ENCODE measurements at regions not wholly inside any gene's neighbourhood (a gene's known extent, or its start where the extent isn't known, plus 50 kb on each side); places are given as distances from the start of the nearest gene placed in this dataset.

DNA sequence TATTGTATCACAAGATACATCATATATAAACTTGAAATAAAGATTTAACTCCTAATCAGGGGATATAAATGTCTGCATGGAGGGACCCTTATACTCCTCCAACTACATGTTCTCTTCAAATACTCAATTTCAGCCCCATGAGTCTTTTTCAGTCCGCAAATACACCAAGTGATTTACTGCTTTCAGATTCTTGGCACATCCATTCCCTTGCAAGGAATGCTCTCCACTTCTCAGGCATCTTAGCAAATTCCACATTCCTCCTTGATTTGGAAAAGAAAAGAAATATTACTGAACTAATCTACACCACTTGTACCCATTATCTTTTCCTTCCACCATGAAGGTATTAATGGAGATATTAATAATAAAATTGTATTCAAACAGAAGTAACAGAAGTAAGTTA lies 999.4 kb upstream of the GJE1 start:
- TF ChIP-seq, protein P1, sequence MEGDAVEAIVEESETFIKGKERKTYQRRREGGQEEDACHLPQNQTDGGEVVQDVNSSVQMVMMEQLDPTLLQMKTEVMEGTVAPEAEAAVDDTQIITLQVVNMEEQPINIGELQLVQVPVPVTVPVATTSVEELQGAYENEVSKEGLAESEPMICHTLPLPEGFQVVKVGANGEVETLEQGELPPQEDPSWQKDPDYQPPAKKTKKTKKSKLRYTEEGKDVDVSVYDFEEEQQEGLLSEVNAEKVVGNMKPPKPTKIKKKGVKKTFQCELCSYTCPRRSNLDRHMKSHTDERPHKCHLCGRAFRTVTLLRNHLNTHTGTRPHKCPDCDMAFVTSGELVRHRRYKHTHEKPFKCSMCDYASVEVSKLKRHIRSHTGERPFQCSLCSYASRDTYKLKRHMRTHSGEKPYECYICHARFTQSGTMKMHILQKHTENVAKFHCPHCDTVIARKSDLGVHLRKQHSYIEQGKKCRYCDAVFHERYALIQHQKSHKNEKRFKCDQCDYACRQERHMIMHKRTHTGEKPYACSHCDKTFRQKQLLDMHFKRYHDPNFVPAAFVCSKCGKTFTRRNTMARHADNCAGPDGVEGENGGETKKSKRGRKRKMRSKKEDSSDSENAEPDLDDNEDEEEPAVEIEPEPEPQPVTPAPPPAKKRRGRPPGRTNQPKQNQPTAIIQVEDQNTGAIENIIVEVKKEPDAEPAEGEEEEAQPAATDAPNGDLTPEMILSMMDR (IDR thresholded peaks at IDR 0.05), result no peak
- TF ChIP-seq POLR2A (IDR thresholded peaks at IDR 0.05), result no peak
